Endothelial cell of umbilical vein (primary cell): ENCODE measurements at regions not wholly inside any gene's neighbourhood (a gene's known extent, or its start where the extent isn't known, plus 50 kb on each side); places are given as distances from the start of the nearest gene placed in this dataset.

Experiments used
- BruUV-seq: library from RNA; stranded (reverse); fragments of 400-500 nt; replicated peaks from 2 replicates; lab custom pipeline; 2021; lab: Mats Ljungman, UMichigan
- CTCF ChIA-PET: fragments of 300-600, 350-600 bp; sonication (Branson Sonifier 250); formaldehyde crosslinking; loops from one replicate; lab custom pipeline; 2021; ENCODE audit warnings: antibody characterized with exemption, inconsistent platforms; lab: Charles Lee
- POLR2A ChIA-PET: fragments of 300-600, 350-600 bp; sonication (Branson Sonifier 250); formaldehyde crosslinking; loops from one replicate; lab custom pipeline; 2021; ENCODE audit warnings: antibody characterized with exemption, inconsistent platforms; lab: Charles Lee
- DNase-seq: peaks from one replicate; pipeline ENCODE4 v3.0.0-alpha.2; 2011; ENCODE audit warnings: low read depth, low spot score
- FAIRE-seq: peaks from 2 replicates; lab custom pipeline; 2011; peaks lifted over from hg19 to GRCh38; lab: Jason Lieb, UNC
- H2AFZ ChIP-seq: 2 replicates; pipeline ENCODE4 v1.6.0; 2012; ENCODE audit warnings: low read depth, low read length, control low read depth, inconsistent platforms
- H3K27ac ChIP-seq: 2 replicates; pipeline ENCODE4 v1.5.1; 2011; ENCODE audit warnings: low read depth, mild to moderate bottlenecking, control low read depth, low read length, moderate library complexity; ENCODE audit not compliant: insufficient read depth
- H3K27me3 ChIP-seq, 2 experiments: 2 replicates each; pipeline versions ENCODE4 v1.6.0 to v1.6.1; 2011; ENCODE audit warnings: low read length in 2 of 2, mixed read lengths in 1 of 2; ENCODE audit not compliant: control insufficient read depth in 2 of 2, insufficient read depth in 2 of 2
- H3K36me3 ChIP-seq, 2 experiments: 2 replicates in 1 of 2; 3 replicates in 1 of 2; pipeline ENCODE4 v1.5.1; 2011; ENCODE audit warnings: low read length in 2 of 2, mild to moderate bottlenecking in 1 of 2, moderate library complexity in 1 of 2; ENCODE audit not compliant: control insufficient read depth in 2 of 2, insufficient read depth in 2 of 2; ENCODE audit errors: extremely low read depth in 1 of 2
- H3K4me1 ChIP-seq: 3 replicates; pipeline ENCODE4 v1.5.1; 2011; ENCODE audit warnings: mild to moderate bottlenecking, low read length; ENCODE audit not compliant: control insufficient read depth, insufficient read depth; ENCODE audit errors: extremely low read depth
- H3K4me2 ChIP-seq: 2 replicates; pipeline ENCODE4 v1.6.1; 2011; ENCODE audit warnings: low read length, control low read depth, mixed read lengths; ENCODE audit not compliant: insufficient read depth
- H3K4me3 ChIP-seq, 3 experiments: fragments of 200-600 bp in 1 of 3; sonication (generic), shearing (Covaris generic) in 1 of 3; replicated peaks in 1 of 3; 2 replicates each; pipeline ENCODE4 v1.5.1; 2011 to 2016; ENCODE audit warnings: control low read depth in 3 of 3, low read length in 3 of 3, mild to moderate bottlenecking in 2 of 3, inconsistent platforms in 1 of 3, low read depth in 1 of 3, moderate library complexity in 1 of 3; ENCODE audit not compliant: insufficient read depth in 1 of 3
- H3K79me2 ChIP-seq: 2 replicates; pipeline ENCODE4 v1.6.0; 2012; ENCODE audit warnings: low read length, inconsistent platforms; ENCODE audit not compliant: control insufficient read depth, insufficient read depth
- H3K9ac ChIP-seq: replicated peaks from 2 replicates; pipeline ENCODE3; 2011; ENCODE audit warnings: low read length, control low read depth; ENCODE audit not compliant: insufficient read depth; ENCODE audit errors: extremely low read depth
- H3K9me1 ChIP-seq: replicated peaks from 3 replicates; pipeline ENCODE4 v1.6.0; 2011; ENCODE audit warnings: mild to moderate bottlenecking, low read length; ENCODE audit not compliant: control insufficient read depth, insufficient read depth; ENCODE audit errors: extremely low read depth
- H3K9me3 ChIP-seq: replicated peaks from 2 replicates; pipeline ENCODE4 v1.5.1; 2012; ENCODE audit warnings: low read length, inconsistent platforms; ENCODE audit not compliant: control insufficient read depth, insufficient read depth
- H4K20me1 ChIP-seq: replicated peaks from 2 replicates; pipeline ENCODE3; 2011; ENCODE audit warnings: mild to moderate bottlenecking, low read length; ENCODE audit not compliant: control insufficient read depth, insufficient read depth; ENCODE audit errors: extremely low read depth
- CTCF ChIP-seq, 2 donors: IDR thresholded peaks; 1 replicate in 1 of 2; 2 replicates in 1 of 2; pipeline ENCODE4 v1.5.1; 2011; ENCODE audit warnings: low read length in 2 of 2, mild to moderate bottlenecking in 2 of 2, moderate library complexity in 2 of 2, control low read depth in 1 of 2, inconsistent platforms in 1 of 2, low read depth in 1 of 2; ENCODE audit not compliant: insufficient read depth in 1 of 2; ENCODE audit errors: extremely low read depth in 1 of 2
- EZH2 ChIP-seq: IDR thresholded peaks from 2 replicates; pipeline ENCODE4 v1.6.1; 2012; ENCODE audit warnings: borderline replicate concordance, low read depth, mild to moderate bottlenecking, moderate library complexity, low read length, inconsistent platforms; ENCODE audit not compliant: severe bottlenecking
- FOS ChIP-seq: IDR thresholded peaks from 2 replicates; pipeline ENCODE4 v1.6.1; 2011; ENCODE audit warnings: mild to moderate bottlenecking, low read length, moderate library complexity, borderline replicate concordance; ENCODE audit not compliant: insufficient read depth
- GATA2 ChIP-seq: IDR thresholded peaks from 2 replicates; pipeline ENCODE4 v1.7.0; 2011; ENCODE audit warnings: low read depth, mild to moderate bottlenecking, moderate library complexity, mixed read lengths, low read length; ENCODE audit not compliant: insufficient read length, insufficient read depth
- JUN ChIP-seq: IDR thresholded peaks from 2 replicates; pipeline ENCODE4 v1.6.1; 2011; ENCODE audit warnings: borderline replicate concordance, low read depth; ENCODE audit not compliant: insufficient read length, insufficient read depth
- MAX ChIP-seq: IDR thresholded peaks from 2 replicates; pipeline ENCODE4 v1.6.1; 2011; ENCODE audit not compliant: insufficient read depth, insufficient read length
- MYC ChIP-seq: IDR thresholded peaks from one replicate; pipeline ENCODE4 v1.6.1; 2011; ENCODE audit warnings: mild to moderate bottlenecking, low read depth, low read length
- POLR2A ChIP-seq: IDR thresholded peaks from 2 replicates; pipeline ENCODE4 v1.6.1; 2012; ENCODE audit warnings: low read depth, mild to moderate bottlenecking, control low read depth, low read length
- POLR2AphosphoS5 ChIP-seq: IDR thresholded peaks from 2 replicates; pipeline ENCODE4 v1.6.1; 2012; ENCODE audit warnings: low read depth, mild to moderate bottlenecking, control low read depth, low read length, moderate library complexity; ENCODE audit not compliant: insufficient read depth
- dilution Hi-C: fragments of 300-500 bp; cut with MboI; formaldehyde crosslinking; loops from one replicate; pipeline ENCODE4 v1.15.0; 2019; ENCODE audit warnings: low sequenced_read_pairs; ENCODE audit not compliant: extremely low pct_ligation_motif_present
- intact Hi-C: fragments of 100-400 bp; cut with micrococcal nuclease; formaldehyde crosslinking; loops from one replicate; pipeline ENCODE4 v1.10.0; 2022

GRCh38 chr3:39639344-39640236 lies 169.8 kb upstream of the MYRIP start:
- FAIRE-seq (peak; percentile 90), DNase-seq (peak; percentile 95)
- Histone ChIP-seq H3K4me3 (peak overlapping the region in 1 of 3 experiments; percentile 21), H3K4me1 (peaks cover 32% of the 10 kb centered on the region), H3K36me3 (no peaks in the 10 kb centered on the region), H4K20me1 (no peaks in the 10 kb centered on the region), H3K27ac (peak overlapping the region; percentile 97), H3K9ac (peak overlapping the region; percentile 61), H2AFZ (no peak overlapping the region), H3K79me2 (no peaks in the 10 kb centered on the region), H3K9me1 (no peaks in the 10 kb centered on the region), H3K27me3 (no peaks in the 10 kb centered on the region), H3K9me3 (no peaks in the 10 kb centered on the region), H3K4me2 (peak overlapping the region; percentile 70)
- intact Hi-C loops, result loop anchor here (1.0 to 2.0 kb wide), 5 partner anchors 47 to 271 kb away; no protein-coding TSS in a partner anchor
- ChIA-PET CTCF (interaction anchor here (0.9 to 3.0 kb wide), 11 partner anchors 12 to 669 kb away, joined by 3 to 16 read pairs (median 7); no protein-coding TSS in a partner anchor), POLR2A (interaction anchor here (1.1 to 1.4 kb wide), 3 partner anchors 66 to 109 kb away, joined by 3 read pairs; no protein-coding TSS in a partner anchor)
- dilution Hi-C loops, result no loop called here
- peak; percentile 100 for TF ChIP-seq FOS
- no peak for TF ChIP-seq POLR2A
- TF ChIP-seq JUN, result peak; percentile 98
- TF ChIP-seq MAX, result no peak
- TF ChIP-seq CTCF (IDR thresholded peaks at IDR 0.05; ENCODE audit: extremely low read depth in 1 of 2, insufficient read depth in 1 of 2, low read depth in 1 of 2, low read length in 2 of 2), result no peak
- TF ChIP-seq POLR2AphosphoS5, result peak; percentile 86
- TF ChIP-seq MYC, result no peak
- TF ChIP-seq GATA2, result peak; percentile 94
- no peak for TF ChIP-seq EZH2
- no TSS peak for BruUV-seq
